HG03342 (cell line): ENCODE measurements at regions not wholly inside any gene's neighbourhood (a gene's known extent, or its start where the extent isn't known, plus 50 kb on each side); places are given as distances from the start of the nearest gene placed in this dataset.
"Not testable (repeated sequence)": the region's sequence is repeated elsewhere in the genome, so short reads cannot be mapped to it uniquely, and the experiment has no call there.

Experiments
- ATAC-seq: cut with Tn5 transposase; IDR thresholded peaks from one replicate; pipeline ENCODE4 v1.9.1; 2021; ENCODE audit warnings: mild to moderate bottlenecking, moderate library complexity; ENCODE audit not compliant: unreplicated experiment

DNA sequence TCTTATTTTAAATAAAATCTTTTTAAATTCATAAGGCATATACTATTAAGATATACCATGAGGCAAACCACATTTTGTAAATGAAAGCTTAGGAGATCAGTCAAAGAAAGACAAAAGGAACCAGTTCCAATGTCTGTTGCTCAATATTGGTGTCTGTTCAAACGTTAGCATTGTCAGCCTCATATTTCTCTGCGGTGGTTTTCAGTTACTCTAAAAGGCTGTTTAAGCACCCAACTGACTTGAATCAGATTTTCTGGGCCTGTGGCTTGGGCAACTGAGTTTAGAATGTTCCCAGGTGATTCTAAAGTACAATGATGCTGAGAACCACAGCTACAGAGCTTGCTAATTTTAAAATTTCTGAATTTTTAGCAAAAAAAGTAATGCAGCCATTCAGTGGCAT is 166.3 kb upstream of the KIF2A start:
- ATAC-seq, result no peak

DNA sequence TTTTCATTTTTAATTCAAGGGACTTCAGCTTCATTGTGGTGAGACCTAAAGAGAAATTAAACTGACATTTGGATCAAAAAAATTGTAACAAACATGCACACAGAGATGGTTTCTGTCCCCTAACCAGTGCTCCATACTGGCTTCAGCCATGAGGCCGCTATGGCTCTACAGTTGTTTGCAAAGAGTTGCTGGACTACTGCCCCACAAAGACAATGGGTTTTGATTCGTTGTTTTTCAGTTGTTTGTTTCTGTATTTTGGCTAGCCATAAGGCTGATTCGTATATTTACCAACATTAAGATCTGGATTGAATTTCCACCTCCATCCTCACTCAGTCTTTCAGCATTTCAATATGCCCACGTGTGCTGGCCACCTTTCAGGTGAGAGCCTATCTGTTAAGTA is 163.7 kb upstream of the KIF2A start:
- ATAC-seq, result no peak

DNA sequence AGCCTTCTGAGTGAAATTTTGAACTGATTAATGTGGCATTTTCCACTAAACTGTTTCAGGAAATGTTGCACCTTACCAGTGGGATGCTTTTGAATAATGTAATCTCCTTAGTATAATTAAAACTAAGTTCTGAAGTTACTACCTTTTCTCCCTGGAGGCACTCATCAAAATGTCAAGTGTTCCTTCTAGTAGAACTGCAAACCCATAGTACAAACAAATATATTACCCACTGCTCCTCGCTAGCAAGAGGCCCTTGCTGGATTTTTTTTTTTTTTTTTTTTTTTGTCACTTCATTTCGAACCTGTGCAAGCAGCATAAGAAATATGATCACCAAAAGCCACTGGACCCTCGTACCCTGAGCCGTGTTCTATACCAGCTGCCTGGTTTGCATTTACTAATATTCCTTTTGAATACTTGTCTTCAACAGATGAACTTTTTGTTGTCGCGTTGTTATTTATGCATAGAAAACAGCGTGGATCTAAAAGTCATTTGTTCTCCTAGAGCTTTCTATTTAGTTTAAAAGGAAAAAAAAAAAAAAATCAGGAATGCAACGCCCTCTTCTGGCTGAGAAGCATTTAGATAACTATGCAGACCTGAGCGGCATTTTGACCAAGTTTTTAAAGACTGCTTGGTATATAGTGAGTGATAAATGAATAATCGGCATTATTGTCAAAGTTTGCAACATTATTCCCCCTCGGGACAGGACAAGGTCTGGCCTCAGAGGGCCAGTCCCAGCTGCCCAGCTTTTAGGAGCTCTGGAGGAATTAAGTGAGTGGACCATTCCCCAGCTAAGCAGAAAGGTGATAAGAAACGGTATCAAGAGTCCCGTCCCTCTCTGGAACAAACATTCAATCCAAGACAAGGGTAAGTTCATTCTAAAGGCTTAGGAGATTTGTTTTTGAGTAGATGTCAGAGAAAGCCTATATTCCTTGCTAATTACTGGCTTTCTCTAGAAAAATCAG is 162.5 kb upstream of the KIF2A start:
- ATAC-seq, result no peak

DNA sequence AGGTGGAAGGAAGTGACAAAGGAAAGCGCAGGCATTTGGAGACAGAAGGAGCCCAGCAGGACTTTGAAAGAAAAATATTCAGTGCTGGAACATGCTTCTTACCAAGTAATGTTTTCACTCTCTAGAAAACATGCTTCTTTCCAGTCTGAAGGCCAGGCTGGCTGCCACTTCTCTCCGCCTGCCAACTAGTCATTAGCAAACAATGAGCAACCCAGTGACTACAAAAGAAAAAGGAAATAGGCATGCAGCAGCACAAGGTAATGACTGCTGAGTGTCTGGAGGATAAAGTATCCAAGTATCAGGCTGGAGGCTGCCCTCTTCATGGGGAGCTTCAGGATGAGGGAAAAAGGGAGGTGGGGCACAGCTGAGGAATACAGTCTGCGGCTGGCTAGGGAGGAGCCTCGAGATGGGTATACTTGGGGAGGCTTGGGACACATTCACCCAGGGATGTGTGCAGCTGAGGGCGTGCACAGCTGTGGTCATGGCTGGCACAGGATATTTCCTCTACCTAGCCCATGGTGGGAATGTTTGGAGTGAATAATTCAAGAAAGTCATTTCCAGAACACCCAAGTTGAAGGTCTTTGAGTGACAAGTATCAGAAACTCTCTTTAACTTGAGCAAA is 161.5 kb upstream of the KIF2A start:
- ATAC-seq, result no peak

DNA sequence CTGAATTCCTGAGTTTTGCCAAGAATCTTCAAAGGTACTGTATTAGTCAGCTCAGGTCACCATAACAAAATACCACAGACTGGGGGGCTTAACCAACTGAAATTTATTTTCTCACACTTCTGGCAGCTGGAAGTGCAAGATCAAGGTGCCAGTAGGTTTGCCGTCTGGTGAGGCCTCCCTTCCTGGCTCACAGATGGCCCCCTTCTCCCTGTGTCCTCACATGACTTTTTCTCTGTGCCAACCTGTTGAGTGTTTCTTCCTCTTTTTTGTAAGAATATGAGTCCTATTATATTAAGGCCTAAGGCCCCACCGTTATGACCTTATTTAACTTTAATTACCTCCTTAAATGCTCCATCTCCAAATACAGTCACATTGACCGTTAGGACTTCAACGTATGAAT is 156.1 kb upstream of the KIF2A start:
- ATAC-seq, result no peak

DNA sequence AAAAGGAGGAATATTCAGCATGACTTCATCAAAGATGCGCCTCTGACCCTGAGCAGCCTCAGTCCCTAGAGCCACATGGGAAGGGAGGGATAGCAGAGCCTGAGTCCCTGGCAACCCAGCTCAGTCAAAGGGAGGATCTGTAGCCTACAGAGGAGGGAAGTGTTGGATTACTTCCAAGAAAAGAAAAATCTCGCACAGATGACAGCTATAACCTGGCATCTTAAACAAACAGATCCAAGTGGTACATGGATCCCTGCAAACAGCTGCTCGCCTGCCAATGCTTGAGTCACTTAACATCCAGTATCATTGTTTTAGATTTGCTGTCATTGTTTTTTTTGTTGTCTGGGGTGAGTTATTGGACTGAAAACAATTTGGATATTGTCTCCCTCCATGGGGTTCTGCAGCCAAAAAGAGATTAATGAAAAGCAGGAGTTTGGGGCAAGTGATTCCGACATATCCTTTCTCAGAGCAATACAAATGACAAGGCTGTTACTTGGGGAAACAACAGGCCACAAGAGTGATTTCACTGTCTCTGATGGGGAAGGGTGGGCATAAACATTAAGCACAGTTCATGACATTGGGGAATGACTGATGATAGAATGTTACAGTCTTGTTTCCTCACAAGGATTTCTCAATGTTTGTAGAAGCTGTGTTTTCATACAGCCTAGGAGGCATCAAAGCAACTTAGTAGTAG is 153.5 kb upstream of the KIF2A start:
- no peak for ATAC-seq

DNA sequence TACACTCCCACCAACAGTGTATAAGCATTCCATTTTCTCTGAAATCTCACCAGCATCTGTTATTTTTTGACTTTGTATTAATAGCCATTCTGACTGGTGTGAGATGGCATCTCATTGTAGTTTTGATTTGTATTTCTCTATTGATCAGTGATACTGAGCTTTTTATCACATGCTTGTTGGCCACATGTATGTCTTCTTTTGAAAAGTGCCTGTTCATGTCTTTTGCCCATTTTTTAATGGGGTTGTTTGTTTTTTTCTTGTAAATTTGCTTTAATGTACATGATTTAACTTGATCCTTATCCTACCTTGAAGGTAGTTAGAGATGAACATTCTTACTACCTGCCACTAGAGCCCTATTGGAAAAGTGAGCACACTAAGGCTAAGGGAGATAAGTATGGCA is 151.2 kb upstream of the KIF2A start:
- no peak for ATAC-seq

DNA sequence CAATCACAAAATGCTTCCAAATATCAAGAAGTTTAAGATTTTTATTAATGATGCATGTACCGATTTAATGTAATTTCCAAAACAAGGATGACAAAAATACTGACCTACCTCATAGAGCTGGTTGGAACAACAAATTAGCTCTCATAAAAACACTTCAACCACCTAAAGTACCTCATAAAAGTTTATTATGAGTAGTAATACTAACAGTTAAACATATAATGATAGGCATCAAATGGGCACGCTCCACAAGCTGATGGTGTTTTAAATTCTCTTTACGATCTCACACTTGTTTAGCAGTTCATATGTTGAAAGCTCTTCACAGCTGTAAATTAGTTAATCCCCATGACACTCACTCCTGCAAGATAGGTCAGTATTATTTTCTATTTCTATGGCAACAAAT is 150.0 kb upstream of the KIF2A start:
- ATAC-seq, result no peak

DNA sequence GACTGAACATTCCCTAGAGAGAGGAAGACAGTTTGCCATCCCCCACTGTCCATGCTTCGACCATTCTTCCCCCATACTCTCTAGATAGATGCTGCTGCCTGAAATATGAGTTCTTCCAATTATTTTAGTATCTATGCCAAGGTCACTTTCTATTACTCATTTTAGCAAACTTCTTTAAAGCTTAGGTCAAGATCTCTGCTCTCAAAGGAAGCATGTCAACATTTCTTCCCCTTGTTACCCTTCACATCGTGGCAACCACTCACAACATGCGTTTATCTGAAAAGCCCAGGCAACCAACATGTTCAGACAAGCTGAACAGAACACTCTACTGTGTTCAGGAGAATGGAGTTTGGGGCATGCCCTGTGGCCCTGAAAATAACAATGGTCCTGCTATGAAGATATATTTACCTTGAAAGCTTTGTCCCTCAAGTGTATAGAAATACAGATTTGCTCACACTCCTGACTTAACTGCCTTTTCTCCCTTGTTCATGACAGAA is 138.4 kb upstream of the KIF2A start:
- no peak for ATAC-seq

DNA sequence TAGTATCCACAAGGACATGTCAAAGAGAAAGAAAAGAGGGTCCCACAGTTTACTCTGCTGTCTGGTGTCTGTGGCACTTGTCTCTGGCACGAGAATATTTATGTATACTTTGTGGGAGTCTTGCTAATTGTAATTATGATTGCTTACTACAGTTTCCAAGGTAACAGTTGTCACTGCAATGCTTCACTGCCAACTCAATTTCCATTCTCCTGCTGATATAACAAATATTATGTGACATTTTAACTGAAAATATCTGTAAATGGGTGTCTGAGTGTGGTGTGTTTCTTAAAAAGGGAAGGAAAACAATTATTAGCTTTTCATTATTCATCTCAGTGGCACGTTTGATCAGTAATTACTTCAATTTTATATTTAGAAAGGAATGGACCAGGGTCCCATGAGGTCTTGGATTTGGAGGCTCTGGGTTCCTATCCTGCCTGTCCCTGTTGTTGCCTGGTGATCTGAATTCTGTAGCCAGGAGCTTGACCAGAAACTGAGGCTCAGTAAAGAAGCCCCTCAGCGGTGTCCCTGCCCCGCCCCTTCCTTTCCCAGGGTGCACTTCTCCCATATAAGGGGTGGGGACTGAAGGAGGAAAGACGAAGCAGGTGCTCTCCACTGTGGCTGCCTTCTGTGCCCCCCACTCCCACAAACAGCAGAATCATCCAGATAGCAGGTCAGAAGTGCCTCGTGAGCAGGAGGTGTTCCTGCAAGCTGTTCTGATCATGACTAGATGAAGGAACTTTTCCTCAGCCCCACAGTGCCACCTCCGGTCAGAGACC is 137.3 kb upstream of the KIF2A start:
- no peak for ATAC-seq

DNA sequence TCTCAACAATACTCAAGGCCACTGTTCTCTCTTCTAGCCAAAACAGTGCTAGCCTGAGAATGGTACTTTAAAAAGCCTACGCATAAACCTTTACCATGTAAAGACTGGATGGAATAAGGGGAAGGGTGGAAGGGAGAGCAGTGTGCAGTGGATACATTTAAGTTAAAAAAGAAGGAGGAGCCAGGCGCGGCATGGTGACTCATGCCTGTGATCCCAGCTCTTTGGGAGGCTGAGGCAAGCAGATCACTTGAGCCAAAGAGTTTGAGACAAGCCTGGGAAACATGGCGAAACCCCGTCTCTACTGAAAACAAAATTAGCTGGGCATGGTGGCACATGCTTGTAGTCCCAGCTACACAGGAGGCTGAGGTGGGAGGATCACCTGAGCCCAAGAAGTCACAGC is 127.7 kb upstream of the KIF2A start:
- no peak for ATAC-seq

DNA sequence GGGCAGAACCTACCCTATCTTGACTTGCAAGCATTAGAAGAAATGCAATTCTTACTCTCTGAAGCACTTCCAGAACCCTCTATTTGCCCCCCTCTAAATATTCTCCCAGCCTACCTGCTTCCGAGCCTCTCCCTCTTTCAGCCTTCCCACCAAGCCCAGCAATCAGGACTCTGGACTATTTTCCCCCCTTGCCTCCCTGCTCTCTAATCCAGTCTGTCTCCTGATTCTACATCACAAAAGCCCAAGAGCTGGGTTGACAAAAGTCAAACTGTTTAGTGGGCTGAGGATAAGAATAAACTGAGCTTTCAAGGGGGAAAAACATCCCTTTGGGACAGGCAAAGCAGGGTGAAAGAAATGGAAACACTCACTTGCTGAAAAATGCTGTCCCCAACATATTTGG is 123.2 kb upstream of the KIF2A start:
- ATAC-seq, result no peak

DNA sequence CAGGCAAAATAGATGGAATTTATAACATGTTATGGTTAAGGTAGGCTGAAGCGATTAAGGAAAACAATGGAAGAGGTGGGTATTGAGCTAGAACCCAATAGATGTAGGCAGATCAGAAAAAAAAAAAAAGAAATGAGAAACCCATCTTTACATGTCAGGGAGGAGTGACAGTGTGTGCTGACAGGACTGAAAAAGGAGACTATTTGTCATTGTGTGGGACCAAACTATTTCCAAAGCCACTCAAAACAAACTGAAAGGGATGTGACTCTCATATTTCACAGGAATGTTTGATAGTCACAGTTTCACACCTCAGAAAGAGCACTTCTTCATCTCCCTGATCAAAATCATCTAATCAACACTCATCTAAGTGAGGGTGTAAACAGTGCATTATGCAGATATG is 122.3 kb upstream of the KIF2A start:
- ATAC-seq, result no peak

DNA sequence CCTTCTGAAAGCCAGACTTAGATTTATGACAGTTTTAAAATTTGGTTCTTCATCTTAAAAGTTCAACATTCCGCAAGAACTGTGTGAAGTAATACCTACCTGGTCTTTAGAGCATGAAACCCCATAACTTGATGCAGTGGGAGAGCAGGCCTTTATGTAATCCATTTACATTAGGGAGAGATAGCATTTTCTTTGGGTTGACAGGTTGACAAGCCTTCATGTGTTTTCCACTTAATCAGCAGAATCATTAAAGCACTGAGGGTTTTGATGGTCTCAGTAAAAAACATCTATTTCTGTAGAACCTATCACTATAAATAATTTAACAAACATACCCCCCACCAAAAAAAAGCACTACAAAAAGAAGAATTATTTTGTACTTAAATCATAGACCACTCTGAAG is 121.6 kb upstream of the KIF2A start:
- no peak for ATAC-seq

DNA sequence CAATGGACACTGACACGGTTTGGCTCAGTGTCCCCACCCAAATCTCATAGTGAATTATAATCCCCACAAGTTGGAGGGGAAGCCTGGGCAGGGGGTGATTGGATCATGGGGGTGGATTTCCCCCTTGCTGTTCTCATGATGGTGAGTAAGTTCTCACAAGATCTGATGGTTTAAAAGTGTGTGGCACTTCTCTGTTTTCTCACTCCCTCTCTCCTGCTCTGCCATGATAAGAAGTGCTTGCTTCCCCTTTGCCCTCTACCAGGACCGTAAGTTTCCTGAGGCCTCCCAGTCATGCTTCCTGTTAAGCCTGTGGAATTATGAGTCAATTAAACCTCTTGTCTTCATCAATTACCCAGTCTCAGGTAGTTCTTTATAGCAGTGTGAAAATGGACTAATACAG is 115.8 kb upstream of the KIF2A start:
- no peak for ATAC-seq

DNA sequence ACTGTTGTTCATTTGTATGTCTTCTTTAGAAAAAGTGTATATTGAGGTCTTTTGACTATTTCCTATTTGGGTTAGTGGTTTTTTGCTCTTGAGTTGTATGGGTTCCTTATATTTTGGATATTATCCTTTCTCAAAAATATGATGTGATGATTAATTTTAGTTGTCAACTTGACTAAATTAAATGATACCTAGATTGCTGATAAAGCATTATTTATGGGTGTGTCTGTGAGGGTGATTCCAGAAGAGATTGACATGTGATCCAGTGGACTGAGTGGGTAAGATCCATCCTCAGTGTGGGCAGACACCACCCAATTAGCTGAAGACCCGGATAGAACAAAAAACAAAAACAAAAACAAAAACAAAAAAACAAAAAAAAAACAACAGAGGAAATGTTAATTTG is 115.1 kb upstream of the KIF2A start:
- no peak for ATAC-seq

DNA sequence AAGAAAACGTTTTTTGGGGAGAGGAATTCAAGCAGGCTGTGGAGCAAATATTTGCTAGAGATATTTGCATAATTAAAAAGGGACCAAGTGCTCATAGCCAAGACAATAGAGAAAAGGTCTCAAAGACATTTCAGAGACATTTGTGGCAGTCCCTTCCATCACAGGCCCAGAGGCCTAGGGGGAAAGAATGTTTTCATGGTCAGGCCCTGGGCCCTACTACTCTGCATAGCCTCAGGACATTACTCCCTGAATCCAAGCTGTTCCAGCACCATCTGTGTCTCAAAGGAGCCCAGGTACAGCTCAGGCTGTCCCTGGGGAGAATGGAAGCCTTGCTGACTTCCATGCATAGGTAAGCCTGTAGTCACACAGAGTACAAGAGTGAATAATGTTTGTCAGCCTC is 113.0 kb upstream of the KIF2A start:
- no peak for ATAC-seq

DNA sequence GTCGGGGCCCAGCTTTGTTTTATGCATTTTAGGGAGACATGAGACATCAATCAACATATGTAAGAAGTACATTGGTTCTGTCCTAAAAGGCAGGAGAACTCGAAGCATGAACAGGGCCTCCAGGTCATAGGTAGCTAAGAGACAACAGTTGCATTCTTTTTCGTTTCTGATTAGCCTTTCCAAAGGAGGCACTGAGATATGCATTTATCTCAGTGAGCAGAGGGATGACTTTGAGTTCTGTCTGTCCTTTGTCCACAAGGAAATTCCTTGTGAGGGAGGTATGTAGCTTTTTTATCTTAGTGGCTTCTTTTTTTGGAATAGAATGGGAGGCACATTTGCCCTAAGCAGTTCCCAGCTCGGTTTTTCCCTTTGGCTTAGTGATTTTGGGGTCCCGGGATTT is 109.5 kb upstream of the KIF2A start:
- not testable (repeated sequence) for ATAC-seq

DNA sequence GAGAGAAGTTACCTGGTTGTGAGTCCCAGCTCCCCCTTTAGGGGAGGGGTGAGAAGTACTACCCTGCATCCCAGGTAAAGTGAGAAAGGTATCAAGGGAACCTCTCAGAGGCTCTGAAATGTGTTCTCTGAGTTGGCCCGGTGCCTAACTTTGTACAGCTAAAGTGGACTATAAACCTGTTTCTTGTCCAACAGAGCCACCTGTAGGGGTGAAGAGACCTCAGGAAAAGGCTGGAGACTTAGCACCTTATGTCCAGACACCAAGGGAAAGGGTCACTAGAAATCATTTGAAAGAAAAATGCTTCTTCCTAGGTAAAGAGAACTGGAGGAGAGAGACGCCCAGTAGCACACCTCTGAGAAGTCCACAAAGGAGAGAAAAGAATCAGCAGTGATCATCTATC is 108.3 kb upstream of the KIF2A start:
- no peak for ATAC-seq

DNA sequence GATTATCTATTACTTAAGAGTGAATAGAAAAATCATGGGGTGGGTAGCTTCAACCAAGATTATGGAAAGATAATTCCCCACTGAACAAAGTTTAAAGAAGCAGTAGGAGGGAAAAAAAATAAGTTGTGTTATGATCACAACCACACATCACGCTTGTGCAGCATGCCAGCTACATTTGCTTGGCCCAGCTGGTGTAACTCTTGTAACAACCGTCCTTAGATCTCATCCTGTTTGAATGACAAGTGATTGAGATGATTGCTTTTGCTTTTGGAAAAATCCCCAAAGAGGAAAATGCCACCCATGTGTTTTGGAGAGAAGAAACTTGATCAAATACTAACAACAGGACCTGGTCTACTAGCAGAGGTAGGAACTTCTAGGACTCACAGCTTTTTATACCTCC is 107.6 kb upstream of the KIF2A start:
- ATAC-seq, result no peak
